ENCODE measurements at regions not wholly inside any gene's neighbourhood (a gene's known extent, or its start where the extent isn't known, plus 50 kb on each side); places are given as distances from the start of the nearest gene placed in this dataset.

DNA sequence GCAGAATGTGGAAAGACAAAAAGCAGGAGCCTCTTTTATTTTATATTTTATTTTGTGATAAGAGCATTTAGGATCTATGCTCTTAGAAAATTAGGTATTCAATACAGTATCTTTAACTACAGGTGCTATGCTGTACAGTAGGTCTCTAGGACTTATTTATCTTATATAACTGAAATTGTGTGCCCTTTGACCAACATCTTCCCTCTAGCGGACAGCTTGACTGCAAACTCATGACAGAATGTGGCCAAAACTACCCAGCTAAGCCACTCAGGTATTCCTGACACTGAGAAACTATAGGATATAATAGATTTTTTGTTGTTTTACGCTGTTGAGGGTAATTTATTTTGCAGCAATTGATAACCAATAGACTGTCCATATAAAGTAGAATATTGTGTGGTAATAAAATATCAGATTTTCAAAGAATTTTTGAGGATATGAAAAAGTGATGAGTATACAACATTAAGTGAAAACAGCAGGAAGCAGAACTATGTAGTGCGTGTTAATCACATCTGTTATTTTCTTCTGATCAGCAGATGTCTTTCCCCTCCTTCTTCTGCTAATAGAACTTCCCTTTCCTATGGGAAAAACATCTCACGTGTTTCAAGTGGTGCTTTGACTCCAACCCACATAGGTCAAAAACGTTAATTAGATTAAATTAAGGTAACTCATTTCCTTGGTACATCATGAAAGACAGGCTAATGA lies 69.9 kb upstream of the SELENOP start:
- no peaks in the 10 kb centered on the region for H3K27me3 ChIP-seq (ENCODE audit: control insufficient read depth in 2 of 2, insufficient read depth in 2 of 2, low read length in 2 of 2)
- no peaks in the 10 kb centered on the region for H4K20me1 ChIP-seq (replicated peaks; ENCODE audit: control insufficient read depth, insufficient read depth, low read length)
- H3K4me3 ChIP-seq = no peak overlapping the region
- no peak overlapping the region for H3K27ac ChIP-seq (ENCODE audit: extremely low read depth, low read depth, low read length)
- no peaks in the 10 kb centered on the region for H3K79me2 ChIP-seq (ENCODE audit: control insufficient read depth, insufficient read depth, low read length)
- BruUV-seq (replicated peaks) = no TSS peak
- ATAC-seq (peak; percentile 26; the same call in 2 of the 3 replicates), FAIRE-seq (no peak), DNase-seq (ENCODE audit: extremely low read depth in 1 of 4, low spot score in 3 of 4) (no peak)
- intact Hi-C loops (cut with micrococcal nuclease) (loop anchor here (10.0 kb wide), 3 partner anchors 227 to 877 kb away; partner anchors contain the start of gene GHR), in situ Hi-C loops (cut with MboI) (loop anchor here (25.0 kb wide), 1 partner anchor 294 kb away; no protein-coding TSS in a partner anchor)
- no peak overlapping the region for H3K9ac ChIP-seq (ENCODE audit: insufficient read depth in 1 of 2, low read depth in 2 of 2, low read length in 2 of 2)
- H3K36me3 ChIP-seq (ENCODE audit: control insufficient read depth, insufficient read depth, low read length) = no peaks in the 10 kb centered on the region
- ChIA-PET CTCF (ENCODE audit: low intra/inter-chr PET ratio) (no interaction called here), POLR2A (no interaction called here)
- H3K4me2 ChIP-seq (ENCODE audit: insufficient read depth, low read length) = no peak overlapping the region
- 21% methylated on average over 5 of the region's 5 CpGs for WGBS (ENCODE audit: insufficient coverage, low coverage, missing lambda C conversion rate)
- H3K4me1 ChIP-seq (replicated peaks in 1 of 2; ENCODE audit: control insufficient read depth in 2 of 2, insufficient read depth in 2 of 2, low read length in 2 of 2) = peaks cover 0 to 7% of the 10 kb centered on the region in 2 experiments; a peak in 2 of 5 replicates
- no peak overlapping the region for H2AFZ ChIP-seq (ENCODE audit: low read depth, low read length)
- TF ChIP-seq MAFG (tag; conservative IDR thresholded peaks at IDR 0.05) = peak; percentile 30; the same call in 1 of the 2 replicates
- TF ChIP-seq, protein P1, sequence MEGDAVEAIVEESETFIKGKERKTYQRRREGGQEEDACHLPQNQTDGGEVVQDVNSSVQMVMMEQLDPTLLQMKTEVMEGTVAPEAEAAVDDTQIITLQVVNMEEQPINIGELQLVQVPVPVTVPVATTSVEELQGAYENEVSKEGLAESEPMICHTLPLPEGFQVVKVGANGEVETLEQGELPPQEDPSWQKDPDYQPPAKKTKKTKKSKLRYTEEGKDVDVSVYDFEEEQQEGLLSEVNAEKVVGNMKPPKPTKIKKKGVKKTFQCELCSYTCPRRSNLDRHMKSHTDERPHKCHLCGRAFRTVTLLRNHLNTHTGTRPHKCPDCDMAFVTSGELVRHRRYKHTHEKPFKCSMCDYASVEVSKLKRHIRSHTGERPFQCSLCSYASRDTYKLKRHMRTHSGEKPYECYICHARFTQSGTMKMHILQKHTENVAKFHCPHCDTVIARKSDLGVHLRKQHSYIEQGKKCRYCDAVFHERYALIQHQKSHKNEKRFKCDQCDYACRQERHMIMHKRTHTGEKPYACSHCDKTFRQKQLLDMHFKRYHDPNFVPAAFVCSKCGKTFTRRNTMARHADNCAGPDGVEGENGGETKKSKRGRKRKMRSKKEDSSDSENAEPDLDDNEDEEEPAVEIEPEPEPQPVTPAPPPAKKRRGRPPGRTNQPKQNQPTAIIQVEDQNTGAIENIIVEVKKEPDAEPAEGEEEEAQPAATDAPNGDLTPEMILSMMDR (IDR thresholded peaks at IDR 0.05 in 2 of 3, conservative IDR thresholded peaks at IDR 0.05 in 1 of 3; ENCODE audit: insufficient read depth in 2 of 3, low read depth in 1 of 3, low read length in 3 of 3) = peak in 1 of 3 experiments; percentile 18; a peak in 2 of 6 replicates
- TF ChIP-seq ZNF316 (IDR thresholded peaks at IDR 0.05) = peak; percentile 68
- no peak for TF ChIP-seq SAP30 (IDR thresholded peaks at IDR 0.05; ENCODE audit: borderline replicate concordance, insufficient read depth, low read depth, low read length, poor library complexity, severe bottlenecking)
- TF ChIP-seq ARNT (IDR thresholded peaks at IDR 0.05) = no peak
- H3K9me3 ChIP-seq (replicated peaks; ENCODE audit: control insufficient read depth, insufficient read depth, low read depth, low read length) = no peaks in the 10 kb centered on the region
- H3K9me1 ChIP-seq (ENCODE audit: control insufficient read depth, insufficient read depth, low read length) = no peaks in the 10 kb centered on the region

Measured in K562 (cell line).